BJ (cell line): ENCODE measurements at regions not wholly inside any gene's neighbourhood (a gene's known extent, or its start where the extent isn't known, plus 50 kb on each side); places are given as distances from the start of the nearest gene placed in this dataset.

Experiments used
- CTCF ChIA-PET: fragments of 350-600 bp; formaldehyde crosslinking; extraction: SDS; loops from one replicate; lab custom pipeline; 2021; ENCODE audit warnings: antibody characterized with exemption, inconsistent platforms; lab: Yijun Ruan, JAX
- POLR2A ChIA-PET: fragments of 300-600 bp; sonication (Branson Sonifier 250); formaldehyde crosslinking; extraction: SDS; loops from one replicate; lab custom pipeline; 2021; ENCODE audit warnings: antibody characterized with exemption; lab: Charles Lee
- DNase-seq: peaks from one replicate; pipeline ENCODE4 v3.0.0-alpha.2; 2011; ENCODE audit warnings: low read depth
- H3K27me3 ChIP-seq: 2 replicates; pipeline ENCODE4 v1.6.0; 2011; ENCODE audit warnings: low read length; ENCODE audit not compliant: control insufficient read depth, insufficient read depth
- H3K36me3 ChIP-seq: 2 replicates; pipeline ENCODE4 v1.5.1; 2011; ENCODE audit warnings: low read length; ENCODE audit not compliant: control insufficient read depth, insufficient read depth
- H3K4me3 ChIP-seq: 2 replicates; pipeline ENCODE4 v1.5.1; 2011; ENCODE audit warnings: low read depth, mild to moderate bottlenecking, control low read depth, low read length
- CTCF ChIP-seq: IDR thresholded peaks from 2 replicates; pipeline ENCODE4 v1.5.1; 2011; ENCODE audit warnings: low read depth, mild to moderate bottlenecking, control low read depth, inconsistent platforms, low read length, moderate library complexity; ENCODE audit not compliant: insufficient read depth

GRCh38 chr5:28415791-28416443 is 1377.5 kb upstream of the CDH9 start:
- POLR2A ChIA-PET: no interaction called here
- TF ChIP-seq CTCF: no peak
- Histone ChIP-seq H3K36me3 (no peaks in the 10 kb centered on the region), H3K27me3 (no peaks in the 10 kb centered on the region), H3K4me3 (no peak overlapping the region)
- DNase-seq: no peak
- CTCF ChIA-PET: no interaction called here

- TF ChIP-seq CTCF: no peak
- ChIA-PET CTCF (no interaction called here), POLR2A (no interaction called here)
- H3K27me3 ChIP-seq: no peaks in the 10 kb centered on the region
- DNase-seq: no peak
- H3K36me3 ChIP-seq: no peaks in the 10 kb centered on the region
- no peak overlapping the region for H3K4me3 ChIP-seq
Measured at GRCh38 chr5:28414619-28415018, 1376.2 kb upstream of the CDH9 start.

GRCh38 chr5:28408651-28409050 is 1370.3 kb upstream of the CDH9 start:
- Histone ChIP-seq H3K4me3 (no peak overlapping the region), H3K36me3 (no peaks in the 10 kb centered on the region), H3K27me3 (no peaks in the 10 kb centered on the region)
- ChIA-PET POLR2A (no interaction called here), CTCF (interaction anchor here (0.8 kb wide), 1 partner anchor 20 kb away, joined by 3 read pairs; no protein-coding TSS in a partner anchor)
- DNase-seq: no peak
- no peak for TF ChIP-seq CTCF

- no peak for TF ChIP-seq CTCF
- no peak for DNase-seq
- Histone ChIP-seq H3K27me3 (no peaks in the 10 kb centered on the region), H3K36me3 (no peaks in the 10 kb centered on the region), H3K4me3 (no peak overlapping the region)
- ChIA-PET CTCF (interaction anchor here (0.8 kb wide), 1 partner anchor 20 kb away, joined by 3 read pairs; no protein-coding TSS in a partner anchor), POLR2A (no interaction called here)
Measured at GRCh38 chr5:28408186-28408585, 1369.8 kb upstream of the CDH9 start.

GRCh38 chr5:28404363-28405071 is 1366.1 kb upstream of the CDH9 start:
- DNase-seq: no peak
- Histone ChIP-seq H3K4me3 (no peak overlapping the region), H3K36me3 (no peaks in the 10 kb centered on the region), H3K27me3 (no peaks in the 10 kb centered on the region)
- ChIA-PET CTCF (no interaction called here), POLR2A (no interaction called here)
- TF ChIP-seq CTCF: no peak
